Keratinocyte (primary cell): ENCODE measurements at regions not wholly inside any gene's neighbourhood (a gene's known extent, or its start where the extent isn't known, plus 50 kb on each side); places are given as distances from the start of the nearest gene placed in this dataset.
"Not testable (repeated sequence)": the region's sequence is repeated elsewhere in the genome, so short reads cannot be mapped to it uniquely, and the experiment has no call there.

Source experiments
- DNase-seq: peaks from one replicate; pipeline ENCODE4 v3.0.0-alpha.2; 2011; ENCODE audit warnings: low read depth, missing footprints, low spot score
- FAIRE-seq: peaks from 2 replicates; lab custom pipeline; 2011; peaks lifted over from hg19 to GRCh38; lab: Jason Lieb, UNC
- H2AFZ ChIP-seq: 2 replicates; pipeline ENCODE4 v1.6.0; 2012; ENCODE audit warnings: low read length, control low read depth, inconsistent platforms; ENCODE audit not compliant: control insufficient read depth
- H3K27ac ChIP-seq: 2 replicates; pipeline ENCODE4 v1.5.1; 2011; ENCODE audit warnings: low read length; ENCODE audit not compliant: control insufficient read depth, insufficient read depth
- H3K27me3 ChIP-seq: 3 replicates; pipeline ENCODE4 v1.6.0; 2011; ENCODE audit warnings: low read length; ENCODE audit not compliant: control insufficient read depth, insufficient read depth; ENCODE audit errors: extremely low read depth
- H3K36me3 ChIP-seq, 2 experiments: 2 replicates in 1 of 2; 3 replicates in 1 of 2; pipeline ENCODE4 v1.5.1; 2011; ENCODE audit warnings: low read length in 2 of 2, mild to moderate bottlenecking in 1 of 2; ENCODE audit not compliant: control insufficient read depth in 2 of 2, insufficient read depth in 2 of 2; ENCODE audit errors: extremely low read depth in 1 of 2
- H3K4me1 ChIP-seq: 3 replicates; pipeline ENCODE4 v1.5.1; 2011; ENCODE audit warnings: low read length; ENCODE audit not compliant: control insufficient read depth, insufficient read depth; ENCODE audit errors: extremely low read depth
- H3K4me2 ChIP-seq: 3 replicates; pipeline ENCODE4 v1.6.0; 2011; ENCODE audit warnings: low read depth, low read length; ENCODE audit not compliant: control insufficient read depth, insufficient read depth; ENCODE audit errors: extremely low read depth
- H3K4me3 ChIP-seq, 3 experiments: fragments of 200-600 bp in 1 of 3; sonication (generic) in 1 of 3; 2 replicates in 2 of 3; 3 replicates in 1 of 3; pipeline ENCODE4 v1.5.1; 2011 to 2016; ENCODE audit warnings: low read length in 3 of 3, mild to moderate bottlenecking in 3 of 3, control low read depth in 2 of 3, inconsistent platforms in 1 of 3, low read depth in 1 of 3, mixed read lengths in 1 of 3, mixed run types in 1 of 3, moderate library complexity in 1 of 3; ENCODE audit not compliant: control insufficient read depth in 2 of 3, insufficient read depth in 2 of 3; ENCODE audit errors: extremely low read depth in 1 of 3
- H3K79me2 ChIP-seq: 2 replicates; pipeline ENCODE4 v1.6.0; 2012; ENCODE audit warnings: low read length; ENCODE audit not compliant: control insufficient read depth, insufficient read depth
- H3K9ac ChIP-seq: 3 replicates; pipeline ENCODE4 v1.6.0; 2011; ENCODE audit warnings: low read length; ENCODE audit not compliant: control insufficient read depth, insufficient read depth; ENCODE audit errors: extremely low read depth
- H3K9me1 ChIP-seq: 3 replicates; pipeline ENCODE4 v1.6.0; 2011; ENCODE audit warnings: low read length; ENCODE audit not compliant: control insufficient read depth, insufficient read depth; ENCODE audit errors: extremely low read depth
- H3K9me3 ChIP-seq: 2 replicates; pipeline ENCODE4 v1.5.1; 2012; ENCODE audit warnings: low read depth, low read length; ENCODE audit not compliant: control insufficient read depth
- H4K20me1 ChIP-seq: 3 replicates; pipeline ENCODE4 v1.6.0; 2011; ENCODE audit warnings: low read length; ENCODE audit not compliant: control insufficient read depth, insufficient read depth; ENCODE audit errors: extremely low read depth
- CTCF ChIP-seq, 3 experiments: IDR thresholded peaks in 1 of 3; conservative IDR thresholded peaks in 1 of 3; optimal IDR thresholded peaks in 1 of 3; 2 replicates in 2 of 3; 3 replicates in 1 of 3; pipeline versions ENCODE3 to v1.5.1; 2011; ENCODE audit warnings: low read length in 3 of 3, mild to moderate bottlenecking in 3 of 3, moderate library complexity in 2 of 3, control low read depth in 1 of 3, inconsistent platforms in 1 of 3; ENCODE audit not compliant: insufficient read depth in 2 of 3; ENCODE audit errors: extremely low read depth in 1 of 3
- EZH2 ChIP-seq: IDR thresholded peaks from one replicate; pipeline ENCODE4 v1.6.1; 2012; ENCODE audit warnings: inconsistent platforms, mild to moderate bottlenecking, low read length, moderate library complexity
- dilution Hi-C: fragments of 300-500 bp; cut with MboI; formaldehyde crosslinking; loops from one replicate; pipeline ENCODE4 v1.7.0; 2020; ENCODE audit warnings: low sequenced_read_pairs; ENCODE audit not compliant: extremely low pct_ligation_motif_present

GRCh38 chr1:5603353-5604104, 388.7 kb downstream of the NPHP4 start:
- no peak overlapping the region for H3K27ac ChIP-seq
- FAIRE-seq (no peak), DNase-seq (no peak)
- H3K9me1 ChIP-seq, result no peaks in the 10 kb centered on the region
- H3K4me1 ChIP-seq, result no peaks in the 10 kb centered on the region
- no peaks in the 10 kb centered on the region for H3K36me3 ChIP-seq
- H3K9me3 ChIP-seq, result no peaks in the 10 kb centered on the region
- H3K4me2 ChIP-seq, result no peak overlapping the region
- no peaks in the 10 kb centered on the region for H3K79me2 ChIP-seq
- H2AFZ ChIP-seq, result no peak overlapping the region
- no peaks in the 10 kb centered on the region for H3K27me3 ChIP-seq
- TF ChIP-seq EZH2, result no peak
- TF ChIP-seq CTCF (optimal IDR thresholded peaks at IDR 0.05 in 1 of 3, IDR thresholded peaks at IDR 0.05 in 1 of 3, conservative IDR thresholded peaks at IDR 0.05 in 1 of 3; ENCODE audit: extremely low read depth in 1 of 3, insufficient read depth in 2 of 3, low read length in 3 of 3), result no peak
- H3K9ac ChIP-seq, result no peak overlapping the region
- dilution Hi-C loops, result no loop called here
- no peaks in the 10 kb centered on the region for H4K20me1 ChIP-seq
- no peak overlapping the region for H3K4me3 ChIP-seq

- H3K4me1 ChIP-seq, H3K9ac ChIP-seq, H2AFZ ChIP-seq, H3K79me2 ChIP-seq, H3K9me1 ChIP-seq, H3K4me3 ChIP-seq, DNase-seq, H4K20me1 ChIP-seq, H3K27me3 ChIP-seq, H3K36me3 ChIP-seq, H3K27ac ChIP-seq, dilution Hi-C loops, FAIRE-seq, H3K9me3 ChIP-seq, H3K4me2 ChIP-seq: not testable (repeated sequence)
Observed at GRCh38 chr1:5602718-5603117, 389.5 kb downstream of the NPHP4 start.

GRCh38 chr1:5601516-5601915, 390.7 kb downstream of the NPHP4 start:
- Histone ChIP-seq H3K79me2 (no peaks in the 10 kb centered on the region), H2AFZ (no peak overlapping the region), H3K9me3 (no peaks in the 10 kb centered on the region), H3K9ac (no peak overlapping the region), H3K4me3 (no peak overlapping the region), H3K4me1 (no peaks in the 10 kb centered on the region), H3K27me3 (no peaks in the 10 kb centered on the region), H3K36me3 (no peaks in the 10 kb centered on the region), H3K4me2 (no peak overlapping the region), H4K20me1 (no peaks in the 10 kb centered on the region), H3K9me1 (no peaks in the 10 kb centered on the region), H3K27ac (no peak overlapping the region)
- TF ChIP-seq CTCF (optimal IDR thresholded peaks at IDR 0.05 in 1 of 3, IDR thresholded peaks at IDR 0.05 in 1 of 3, conservative IDR thresholded peaks at IDR 0.05 in 1 of 3; ENCODE audit: extremely low read depth in 1 of 3, insufficient read depth in 2 of 3, low read length in 3 of 3), result no peak
- no peak for FAIRE-seq
- no peak for DNase-seq
- dilution Hi-C loops, result no loop called here
